ENCODE measurements at regions not wholly inside any gene's neighbourhood (a gene's known extent, or its start where the extent isn't known, plus 50 kb on each side); places are given as distances from the start of the nearest gene placed in this dataset.

GRCh38 chr6:156183678-156184077 is 593.5 kb upstream of the ARID1B start:
- TF ChIP-seq CTCF (conservative IDR thresholded peaks at IDR 0.05; ENCODE audit: low read depth, low read length) (no peak), CHD1 (IDR thresholded peaks at IDR 0.05; ENCODE audit: low read depth, low read length) (no peak), POLR2A (IDR thresholded peaks at IDR 0.05; ENCODE audit: low read depth, low read length) (no peak), BHLHE40 (IDR thresholded peaks at IDR 0.05; ENCODE audit: low read depth, low read length) (no peak), NFE2L2 (IDR thresholded peaks at IDR 0.05; ENCODE audit: low read depth, low read length) (no peak), RAD21 (IDR thresholded peaks at IDR 0.05; ENCODE audit: low read length) (no peak), CEBPB (IDR thresholded peaks at IDR 0.05; ENCODE audit: low read depth, low read length) (no peak), ELK1 (IDR thresholded peaks at IDR 0.05; ENCODE audit: borderline replicate concordance, low read depth, low read length) (no peak), MAFK (IDR thresholded peaks at IDR 0.05; ENCODE audit: low read depth, low read length) (no peak), RCOR1 (IDR thresholded peaks at IDR 0.05; ENCODE audit: insufficient replicate concordance, low read length) (no peak), USF2 (IDR thresholded peaks at IDR 0.05; ENCODE audit: low read depth, low read length) (no peak)
